ENCODE measurements at regions not wholly inside any gene's neighbourhood (a gene's known extent, or its start where the extent isn't known, plus 50 kb on each side); places are given as distances from the start of the nearest gene placed in this dataset.

- Histone ChIP-seq H3K36me3 (ENCODE audit: control insufficient read depth in 2 of 2, insufficient read depth in 2 of 2, low read length in 1 of 2) (no peaks in the 10 kb centered on the region), H3K4me3 (ENCODE audit: low read length in 2 of 2) (no peak overlapping the region), H3K9me3 (ENCODE audit: control insufficient read depth in 2 of 2, insufficient read depth in 1 of 2, low read length in 1 of 2) (no peaks in the 10 kb centered on the region), H3K4me1 (ENCODE audit: control insufficient read depth in 2 of 2, insufficient read depth in 2 of 2, low read length in 2 of 2) (no peaks in the 10 kb centered on the region), H3K27me3 (ENCODE audit: control insufficient read depth in 2 of 2, insufficient read depth in 1 of 2, low read length in 1 of 2) (no peaks in the 10 kb centered on the region), H3K27ac (ENCODE audit: low read depth in 1 of 2, low read length in 1 of 2) (no peak overlapping the region)
- no peak for DNase-seq (ENCODE audit: low read depth in 6 of 9, low spot score in 9 of 9)
- WGBS, result 87% methylated on average over 5 of the region's 5 CpGs
Observed at GRCh38 chr18:44171301-44171700, 509.4 kb upstream of the SETBP1 start.

- DNase-seq (ENCODE audit: low read depth in 6 of 9, low spot score in 9 of 9), result no peak
- no peaks in the 10 kb centered on the region for H3K36me3 ChIP-seq (ENCODE audit: control insufficient read depth in 2 of 2, insufficient read depth in 2 of 2, low read length in 1 of 2)
- H3K9me3 ChIP-seq (ENCODE audit: control insufficient read depth in 2 of 2, insufficient read depth in 1 of 2, low read length in 1 of 2), result no peaks in the 10 kb centered on the region
- 99% methylated on average over 2 of the region's 2 CpGs for WGBS
- H3K4me1 ChIP-seq (ENCODE audit: control insufficient read depth in 2 of 2, insufficient read depth in 2 of 2, low read length in 2 of 2), result no peaks in the 10 kb centered on the region
- H3K27ac ChIP-seq (ENCODE audit: low read depth in 1 of 2, low read length in 1 of 2), result no peak overlapping the region
- H3K27me3 ChIP-seq (ENCODE audit: control insufficient read depth in 2 of 2, insufficient read depth in 1 of 2, low read length in 1 of 2), result no peaks in the 10 kb centered on the region
- H3K4me3 ChIP-seq (ENCODE audit: low read length in 2 of 2), result no peak overlapping the region
Observed at GRCh38 chr18:44175891-44176290, 504.8 kb upstream of the SETBP1 start.

- Histone ChIP-seq H3K4me1 (ENCODE audit: control insufficient read depth in 2 of 2, insufficient read depth in 2 of 2, low read length in 2 of 2) (no peaks in the 10 kb centered on the region), H3K27ac (ENCODE audit: low read depth in 1 of 2, low read length in 1 of 2) (no peak overlapping the region), H3K9me3 (ENCODE audit: control insufficient read depth in 2 of 2, insufficient read depth in 1 of 2, low read length in 1 of 2) (no peaks in the 10 kb centered on the region), H3K4me3 (ENCODE audit: low read length in 2 of 2) (no peak overlapping the region), H3K27me3 (ENCODE audit: control insufficient read depth in 2 of 2, insufficient read depth in 1 of 2, low read length in 1 of 2) (no peaks in the 10 kb centered on the region), H3K36me3 (ENCODE audit: control insufficient read depth in 2 of 2, insufficient read depth in 2 of 2, low read length in 1 of 2) (no peaks in the 10 kb centered on the region)
- WGBS, result 75% methylated on average over 2 of the region's 2 CpGs
- no peak for DNase-seq (ENCODE audit: low read depth in 6 of 9, low spot score in 9 of 9)
Observed at GRCh38 chr18:44178476-44178875, 502.2 kb upstream of the SETBP1 start.

GRCh38 chr18:44179693-44180092 lies 501.0 kb upstream of the SETBP1 start:
- WGBS, result 97% methylated on average over 10 of the region's 10 CpGs
- H3K36me3 ChIP-seq (ENCODE audit: control insufficient read depth in 2 of 2, insufficient read depth in 2 of 2, low read length in 1 of 2), result no peaks in the 10 kb centered on the region
- no peaks in the 10 kb centered on the region for H3K27me3 ChIP-seq (ENCODE audit: control insufficient read depth in 2 of 2, insufficient read depth in 1 of 2, low read length in 1 of 2)
- H3K4me1 ChIP-seq (ENCODE audit: control insufficient read depth in 2 of 2, insufficient read depth in 2 of 2, low read length in 2 of 2), result no peaks in the 10 kb centered on the region
- no peak for DNase-seq (ENCODE audit: low read depth in 6 of 9, low spot score in 9 of 9)
- H3K27ac ChIP-seq (ENCODE audit: low read depth in 1 of 2, low read length in 1 of 2), result no peak overlapping the region
- H3K4me3 ChIP-seq (ENCODE audit: low read length in 2 of 2), result no peak overlapping the region
- H3K9me3 ChIP-seq (ENCODE audit: control insufficient read depth in 2 of 2, insufficient read depth in 1 of 2, low read length in 1 of 2), result no peaks in the 10 kb centered on the region

- Histone ChIP-seq H3K36me3 (ENCODE audit: control insufficient read depth in 2 of 2, insufficient read depth in 2 of 2, low read length in 1 of 2) (no peaks in the 10 kb centered on the region), H3K27ac (ENCODE audit: low read depth in 1 of 2, low read length in 1 of 2) (no peak overlapping the region), H3K4me3 (ENCODE audit: low read length in 2 of 2) (no peak overlapping the region), H3K27me3 (ENCODE audit: control insufficient read depth in 2 of 2, insufficient read depth in 1 of 2, low read length in 1 of 2) (no peaks in the 10 kb centered on the region), H3K4me1 (ENCODE audit: control insufficient read depth in 2 of 2, insufficient read depth in 2 of 2, low read length in 2 of 2) (no peaks in the 10 kb centered on the region), H3K9me3 (ENCODE audit: control insufficient read depth in 2 of 2, insufficient read depth in 1 of 2, low read length in 1 of 2) (no peaks in the 10 kb centered on the region)
- 97% methylated on average over 1 of the region's 1 CpG for WGBS
- no peak for DNase-seq (ENCODE audit: low read depth in 6 of 9, low spot score in 9 of 9)
Observed at GRCh38 chr18:44180683-44181082, 500.0 kb upstream of the SETBP1 start.

GRCh38 chr18:44181951-44182747 lies 498.5 kb upstream of the SETBP1 start:
- Histone ChIP-seq H3K36me3 (ENCODE audit: control insufficient read depth in 2 of 2, insufficient read depth in 2 of 2, low read length in 1 of 2) (no peaks in the 10 kb centered on the region), H3K27me3 (ENCODE audit: control insufficient read depth in 2 of 2, insufficient read depth in 1 of 2, low read length in 1 of 2) (no peaks in the 10 kb centered on the region), H3K4me3 (ENCODE audit: low read length in 2 of 2) (no peak overlapping the region), H3K9me3 (ENCODE audit: control insufficient read depth in 2 of 2, insufficient read depth in 1 of 2, low read length in 1 of 2) (no peaks in the 10 kb centered on the region), H3K27ac (ENCODE audit: low read depth in 1 of 2, low read length in 1 of 2) (no peak overlapping the region), H3K4me1 (ENCODE audit: control insufficient read depth in 2 of 2, insufficient read depth in 2 of 2, low read length in 2 of 2) (no peaks in the 10 kb centered on the region)
- no peak for DNase-seq (ENCODE audit: low read depth in 6 of 9, low spot score in 9 of 9)
- 95% methylated on average over 3 of the region's 3 CpGs for WGBS

- WGBS, result 97% methylated on average over 3 of the region's 3 CpGs
- H3K27me3 ChIP-seq (ENCODE audit: control insufficient read depth in 2 of 2, insufficient read depth in 1 of 2, low read length in 1 of 2), result no peaks in the 10 kb centered on the region
- no peaks in the 10 kb centered on the region for H3K36me3 ChIP-seq (ENCODE audit: control insufficient read depth in 2 of 2, insufficient read depth in 2 of 2, low read length in 1 of 2)
- no peaks in the 10 kb centered on the region for H3K9me3 ChIP-seq (ENCODE audit: control insufficient read depth in 2 of 2, insufficient read depth in 1 of 2, low read length in 1 of 2)
- DNase-seq (ENCODE audit: low read depth in 6 of 9, low spot score in 9 of 9), result no peak
- no peak overlapping the region for H3K4me3 ChIP-seq (ENCODE audit: low read length in 2 of 2)
- H3K27ac ChIP-seq (ENCODE audit: low read depth in 1 of 2, low read length in 1 of 2), result no peak overlapping the region
- H3K4me1 ChIP-seq (ENCODE audit: control insufficient read depth in 2 of 2, insufficient read depth in 2 of 2, low read length in 2 of 2), result no peaks in the 10 kb centered on the region
Observed at GRCh38 chr18:44186001-44186400, 494.7 kb upstream of the SETBP1 start.

GRCh38 chr18:44187090-44187489 lies 493.6 kb upstream of the SETBP1 start:
- WGBS, result 93% methylated on average over 2 of the region's 2 CpGs
- no peak for DNase-seq (ENCODE audit: low read depth in 6 of 9, low spot score in 9 of 9)
- H3K27me3 ChIP-seq (ENCODE audit: control insufficient read depth in 2 of 2, insufficient read depth in 1 of 2, low read length in 1 of 2), result no peaks in the 10 kb centered on the region
- H3K4me3 ChIP-seq (ENCODE audit: low read length in 2 of 2), result no peak overlapping the region
- no peaks in the 10 kb centered on the region for H3K4me1 ChIP-seq (ENCODE audit: control insufficient read depth in 2 of 2, insufficient read depth in 2 of 2, low read length in 2 of 2)
- H3K36me3 ChIP-seq (ENCODE audit: control insufficient read depth in 2 of 2, insufficient read depth in 2 of 2, low read length in 1 of 2), result no peaks in the 10 kb centered on the region
- no peak overlapping the region for H3K27ac ChIP-seq (ENCODE audit: low read depth in 1 of 2, low read length in 1 of 2)
- no peaks in the 10 kb centered on the region for H3K9me3 ChIP-seq (ENCODE audit: control insufficient read depth in 2 of 2, insufficient read depth in 1 of 2, low read length in 1 of 2)

GRCh38 chr18:44195394-44196140 lies 485.1 kb upstream of the SETBP1 start:
- Histone ChIP-seq H3K4me1 (ENCODE audit: control insufficient read depth in 2 of 2, insufficient read depth in 2 of 2, low read length in 2 of 2) (no peaks in the 10 kb centered on the region), H3K27me3 (ENCODE audit: control insufficient read depth in 2 of 2, insufficient read depth in 1 of 2, low read length in 1 of 2) (no peaks in the 10 kb centered on the region), H3K27ac (ENCODE audit: low read depth in 1 of 2, low read length in 1 of 2) (no peak overlapping the region), H3K4me3 (ENCODE audit: low read length in 2 of 2) (no peak overlapping the region), H3K9me3 (ENCODE audit: control insufficient read depth in 2 of 2, insufficient read depth in 1 of 2, low read length in 1 of 2) (peaks cover 0 to 3% of the 10 kb centered on the region in 2 donors), H3K36me3 (ENCODE audit: control insufficient read depth in 2 of 2, insufficient read depth in 2 of 2, low read length in 1 of 2) (no peaks in the 10 kb centered on the region)
- no peak for DNase-seq (ENCODE audit: low read depth in 6 of 9, low spot score in 9 of 9)
- 97% methylated on average over 4 of the region's 4 CpGs for WGBS
